GM23338 (cell line): ENCODE measurements at regions not wholly inside any gene's neighbourhood (a gene's known extent, or its start where the extent isn't known, plus 50 kb on each side); places are given as distances from the start of the nearest gene placed in this dataset.

Source experiments
- CREB1 ChIP-seq: fragments of 250-450 bp; sonication (Bioruptor Pico); IDR thresholded peaks from 2 replicates; pipeline ENCODE4 v1.5.0; 2020; ENCODE audit warnings: low read depth, mild to moderate bottlenecking, moderate library complexity
- EZH2 ChIP-seq: fragments of 200-600 bp; sonication (generic); IDR thresholded peaks from one replicate; pipeline ENCODE4 v1.8.0; 2017; ENCODE audit warnings: antibody characterized with exemption, mild to moderate bottlenecking, low read depth; ENCODE audit not compliant: unreplicated experiment
- POLR2AphosphoS5 ChIP-seq: IDR thresholded peaks from 2 replicates; pipeline ENCODE4 v1.6.1; 2016; ENCODE audit warnings: antibody characterized with exemption, low read depth
- ZNF114 ChIP-seq: fragments of 250-450 bp; sonication (Bioruptor Pico); IDR thresholded peaks from 2 replicates; pipeline ENCODE4 v1.5.0; 2020; ENCODE audit warnings: mild to moderate bottlenecking, moderate library complexity
- TF ChIP-seq, protein P1 (sequence below), 2 experiments: fragments of 200-600 bp in 1 of 2; sonication (generic) in 1 of 2; conservative IDR thresholded peaks; 2 replicates each; pipeline versions ENCODE4 v1.5.1 to v1.6.1; 2016 to 2017; ENCODE audit warnings: antibody characterized with exemption in 2 of 2, low read depth in 2 of 2, mild to moderate bottlenecking in 2 of 2, moderate library complexity in 1 of 2

DNA sequence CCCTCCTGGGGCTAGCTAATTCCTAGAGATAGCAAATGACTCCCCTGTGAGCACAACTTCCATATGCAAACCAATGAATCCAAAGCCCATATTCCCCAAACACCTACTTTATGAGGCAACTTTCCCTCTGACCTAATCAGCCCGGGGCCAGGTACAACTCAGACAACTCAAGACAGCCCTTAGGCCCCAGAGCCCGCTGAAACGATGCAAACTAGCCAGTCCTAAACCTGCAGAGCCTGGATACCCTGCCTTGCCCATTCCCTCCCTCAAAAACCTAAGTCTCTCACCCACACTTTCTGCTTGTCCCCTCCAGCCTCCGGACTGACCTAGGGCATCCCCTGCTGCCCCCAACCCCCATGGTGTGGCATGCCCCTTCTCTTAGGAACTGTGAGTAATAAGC is 142.8 kb downstream of the ACTR3 start:
- TF ChIP-seq ZNF114 (no peak), POLR2AphosphoS5 (no peak), EZH2 (no peak), CREB1 (CRISPR knock-in tag) (no peak)
- TF ChIP-seq, protein P1, sequence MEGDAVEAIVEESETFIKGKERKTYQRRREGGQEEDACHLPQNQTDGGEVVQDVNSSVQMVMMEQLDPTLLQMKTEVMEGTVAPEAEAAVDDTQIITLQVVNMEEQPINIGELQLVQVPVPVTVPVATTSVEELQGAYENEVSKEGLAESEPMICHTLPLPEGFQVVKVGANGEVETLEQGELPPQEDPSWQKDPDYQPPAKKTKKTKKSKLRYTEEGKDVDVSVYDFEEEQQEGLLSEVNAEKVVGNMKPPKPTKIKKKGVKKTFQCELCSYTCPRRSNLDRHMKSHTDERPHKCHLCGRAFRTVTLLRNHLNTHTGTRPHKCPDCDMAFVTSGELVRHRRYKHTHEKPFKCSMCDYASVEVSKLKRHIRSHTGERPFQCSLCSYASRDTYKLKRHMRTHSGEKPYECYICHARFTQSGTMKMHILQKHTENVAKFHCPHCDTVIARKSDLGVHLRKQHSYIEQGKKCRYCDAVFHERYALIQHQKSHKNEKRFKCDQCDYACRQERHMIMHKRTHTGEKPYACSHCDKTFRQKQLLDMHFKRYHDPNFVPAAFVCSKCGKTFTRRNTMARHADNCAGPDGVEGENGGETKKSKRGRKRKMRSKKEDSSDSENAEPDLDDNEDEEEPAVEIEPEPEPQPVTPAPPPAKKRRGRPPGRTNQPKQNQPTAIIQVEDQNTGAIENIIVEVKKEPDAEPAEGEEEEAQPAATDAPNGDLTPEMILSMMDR (conservative IDR thresholded peaks at IDR 0.05; ENCODE audit: low read depth in 2 of 2): no peak
